ENCODE measurements at regions not wholly inside any gene's neighbourhood (a gene's known extent, or its start where the extent isn't known, plus 50 kb on each side); places are given as distances from the start of the nearest gene placed in this dataset.
"Not testable (repeated sequence)": the region's sequence is repeated elsewhere in the genome, so short reads cannot be mapped to it uniquely, and the experiment has no call there.

DNA sequence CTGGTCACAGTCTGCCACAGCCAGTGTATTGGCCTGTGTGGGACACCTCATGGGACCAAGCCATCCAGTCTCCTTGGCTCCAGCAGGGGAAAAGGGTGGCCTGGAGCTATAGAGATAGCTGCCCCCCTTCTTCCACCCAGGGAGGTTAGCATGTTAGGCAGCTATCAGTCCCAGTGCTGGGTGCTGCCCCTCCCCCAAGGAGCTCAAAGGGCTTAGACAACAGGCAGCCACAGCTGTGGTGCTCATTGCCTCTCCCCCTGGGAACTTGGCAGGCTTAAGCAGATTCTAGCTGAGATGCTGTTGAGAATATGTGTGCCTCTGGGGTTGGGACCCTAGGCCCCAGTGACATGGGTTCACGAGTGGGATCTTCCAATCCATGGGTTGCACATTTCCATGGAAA, 226.0 kb upstream of the PTGER4 start:
- DNase-seq, result no peak

GRCh38 chr5:40452874-40453624, 226.7 kb upstream of the PTGER4 start:
- no peak for DNase-seq

GRCh38 chr5:40447438-40447837, 232.3 kb upstream of the PTGER4 start:
- no peak for DNase-seq

DNA sequence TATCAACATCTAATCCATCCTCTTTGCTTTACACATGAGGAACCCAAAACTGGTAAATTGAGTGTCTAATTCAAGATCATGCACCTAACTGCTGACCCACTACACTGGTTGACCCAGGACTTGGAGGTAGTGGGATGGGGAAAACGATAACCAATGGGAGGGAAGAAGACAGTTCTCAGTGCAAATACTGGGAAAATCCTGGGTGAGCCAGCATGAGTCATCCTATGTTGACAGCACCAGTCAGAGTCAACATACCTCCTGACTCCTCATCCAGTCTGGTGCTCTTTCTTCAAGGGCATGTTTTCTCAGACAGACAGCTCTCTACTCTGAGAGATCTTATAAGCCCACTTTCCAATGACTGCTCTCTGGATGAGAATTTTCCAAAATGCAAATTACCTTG, 232.8 kb upstream of the PTGER4 start:
- no peak for DNase-seq

- DNase-seq, result peak; percentile 18
Measured at GRCh38 chr5:40442346-40442745, 237.4 kb upstream of the PTGER4 start.

DNA sequence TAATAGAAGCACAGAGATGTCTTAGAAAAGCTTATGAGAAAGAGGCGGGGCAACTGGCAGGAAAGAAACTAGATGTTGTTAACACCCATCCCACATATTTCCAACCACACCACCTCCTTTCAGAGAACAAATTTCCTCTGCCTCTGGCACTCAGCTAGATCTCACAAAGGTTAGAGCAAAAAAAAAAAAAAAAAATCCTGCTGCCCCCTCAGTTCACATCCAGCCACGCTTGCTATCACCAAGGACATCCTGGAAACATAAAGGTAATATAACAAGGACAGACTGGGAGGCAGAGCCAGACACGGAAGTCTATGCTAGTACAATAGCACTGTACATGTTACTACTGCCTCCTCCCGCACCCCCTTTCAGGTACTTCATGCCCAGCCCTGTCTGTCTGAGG, 238.0 kb upstream of the PTGER4 start:
- peak; percentile 33 for DNase-seq

GRCh38 chr5:40440746-40441145, 239.0 kb upstream of the PTGER4 start:
- DNase-seq, result no peak

- DNase-seq, result peak; percentile 27
Measured at GRCh38 chr5:40439103-40439502, 240.6 kb upstream of the PTGER4 start.

DNA sequence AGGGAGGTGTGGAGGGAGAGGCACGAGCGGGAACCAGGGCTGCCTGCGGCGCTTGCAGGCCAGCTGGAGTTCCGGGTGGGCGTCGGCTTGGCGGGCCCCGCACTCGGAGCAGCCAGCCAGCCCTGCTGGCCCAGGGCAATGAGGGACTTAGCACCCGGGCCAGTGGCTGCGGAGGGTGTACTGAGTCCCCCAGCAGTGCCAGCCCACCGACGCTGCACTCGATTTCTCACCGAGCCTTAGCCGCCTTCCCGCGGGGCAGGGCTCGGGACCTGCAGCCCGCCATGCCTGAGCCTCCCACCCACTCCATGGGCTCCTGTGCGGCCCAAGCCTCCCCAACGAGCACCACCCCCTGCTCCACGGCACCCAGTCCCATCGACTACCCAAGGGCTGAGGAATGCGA, 241.1 kb upstream of the PTGER4 start:
- not testable (repeated sequence) for DNase-seq

DNA sequence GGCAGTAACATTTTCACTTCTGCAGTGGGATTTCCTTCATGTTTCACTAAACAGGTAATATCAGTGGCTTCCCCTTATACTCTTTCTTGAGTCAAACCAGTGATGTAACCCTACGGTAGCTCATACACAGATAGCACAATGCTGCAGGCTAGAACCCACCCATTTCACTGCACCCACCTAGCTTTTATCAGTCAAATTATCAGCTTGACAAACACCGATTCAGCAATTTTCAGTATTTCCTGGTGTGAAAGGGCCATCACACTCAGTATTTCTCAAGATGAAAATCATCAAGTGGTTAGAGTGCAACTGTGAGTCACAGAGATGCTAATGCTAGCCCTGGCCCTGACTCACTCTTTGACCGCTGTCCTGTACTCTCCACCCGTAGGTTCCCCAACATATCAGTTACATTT, 242.3 kb upstream of the PTGER4 start:
- no peak for DNase-seq

DNA sequence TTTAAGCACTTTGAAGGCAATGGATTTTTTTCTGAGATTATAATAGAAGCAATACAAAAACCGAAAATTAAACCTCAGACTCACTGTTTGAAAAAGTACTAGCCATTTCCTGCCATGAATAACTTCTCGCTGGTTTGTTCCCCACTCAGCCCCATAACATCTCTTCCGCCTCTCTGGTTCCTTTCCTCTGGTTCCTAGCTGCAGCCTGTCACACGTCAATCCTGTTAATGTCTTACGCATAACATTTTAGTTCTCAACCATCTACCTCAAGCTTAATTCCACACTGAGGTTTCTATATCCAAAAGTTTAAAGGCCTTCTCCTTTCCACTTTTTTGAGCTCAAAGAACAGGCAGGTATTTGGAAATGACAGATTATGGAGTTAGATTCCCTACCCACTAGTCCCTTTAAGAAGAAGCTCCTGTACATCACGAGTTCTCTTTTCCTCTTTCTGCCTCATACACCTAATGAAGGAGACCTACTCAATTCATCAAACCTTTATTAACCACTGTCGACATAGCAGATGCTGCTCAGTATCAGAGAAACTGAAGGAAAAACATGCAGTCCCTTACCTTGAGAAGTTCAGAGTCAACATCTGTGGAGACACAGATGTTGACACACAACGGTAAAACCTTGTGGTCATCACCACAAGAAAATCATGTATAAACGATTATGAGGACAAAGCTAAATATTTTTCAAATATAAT, 243.0 kb upstream of the PTGER4 start:
- DNase-seq, result peak; percentile 77

- not testable (repeated sequence) for DNase-seq
Measured at GRCh38 chr5:40435706-40436105, 244.0 kb upstream of the PTGER4 start.

DNA sequence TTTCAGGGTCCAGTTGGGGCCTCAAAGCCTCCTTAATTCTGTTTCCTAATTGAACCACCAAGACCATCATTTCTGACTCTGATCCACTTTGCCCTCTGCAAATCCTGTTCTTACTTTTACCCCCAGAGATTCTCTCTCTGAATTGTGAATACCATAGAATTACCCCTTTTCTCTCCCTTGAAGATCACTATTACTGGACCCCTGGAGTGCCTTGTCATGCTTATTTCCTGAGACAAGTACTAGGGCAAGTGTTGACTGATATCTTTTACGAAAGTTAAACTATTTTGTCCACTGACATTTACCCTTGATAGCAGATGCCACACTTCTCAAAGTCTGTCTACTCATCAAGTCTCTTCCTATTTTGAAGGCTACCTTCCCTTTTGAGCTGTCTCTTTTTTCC, 246.9 kb upstream of the PTGER4 start:
- DNase-seq, result no peak

GRCh38 chr5:40431734-40432133, 248.0 kb upstream of the PTGER4 start:
- no peak for DNase-seq

GRCh38 chr5:40430101-40430710, 249.5 kb upstream of the PTGER4 start:
- DNase-seq, result no peak

GRCh38 chr5:40429258-40430100, 250.2 kb upstream of the PTGER4 start:
- DNase-seq, result no peak

- no peak for DNase-seq
Measured at GRCh38 chr5:40428815-40429214, 250.9 kb upstream of the PTGER4 start.

DNA sequence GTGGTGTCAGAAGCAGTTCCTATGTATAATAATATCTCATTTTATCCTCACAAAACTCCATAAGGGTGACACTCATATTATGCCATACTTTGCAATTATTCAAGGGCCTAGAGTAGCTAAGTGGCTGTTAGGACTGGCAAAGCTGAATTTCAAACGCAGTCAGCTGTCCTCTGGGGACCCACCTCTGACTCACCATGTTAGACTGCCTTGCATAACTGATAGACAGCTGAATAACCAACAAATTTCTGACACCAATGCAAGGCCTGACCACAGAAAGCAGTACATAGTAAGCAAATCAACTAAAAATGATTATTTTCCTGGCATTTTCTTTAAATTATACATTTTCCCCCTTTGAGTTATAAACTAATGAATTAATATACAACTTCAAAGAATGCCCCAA, 251.6 kb upstream of the PTGER4 start:
- no peak for DNase-seq

GRCh38 chr5:40417046-40417810, 262.5 kb upstream of the PTGER4 start:
- not testable (repeated sequence) for DNase-seq

DNA sequence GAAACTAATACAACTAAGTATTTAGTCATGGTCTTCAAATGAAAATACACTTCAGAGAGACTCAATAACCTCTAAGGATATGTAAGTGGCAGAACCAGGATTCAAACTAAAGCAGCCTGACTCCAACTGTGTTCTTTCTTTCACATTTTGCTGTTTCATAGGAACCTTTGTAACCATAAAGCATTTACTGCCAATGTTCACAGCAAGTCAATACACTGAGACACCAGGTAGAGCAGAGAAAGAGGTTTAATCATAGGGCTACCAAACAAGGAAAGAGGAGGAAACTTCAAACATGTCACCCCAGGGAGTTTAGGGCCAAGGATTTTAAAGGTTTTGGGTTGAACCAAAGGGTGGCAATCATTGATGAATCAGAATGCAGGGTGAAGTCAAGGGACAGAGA, 263.1 kb upstream of the PTGER4 start:
- no peak for DNase-seq

GRCh38 chr5:40416098-40416497, 263.6 kb upstream of the PTGER4 start:
- DNase-seq, result no peak

DNA sequence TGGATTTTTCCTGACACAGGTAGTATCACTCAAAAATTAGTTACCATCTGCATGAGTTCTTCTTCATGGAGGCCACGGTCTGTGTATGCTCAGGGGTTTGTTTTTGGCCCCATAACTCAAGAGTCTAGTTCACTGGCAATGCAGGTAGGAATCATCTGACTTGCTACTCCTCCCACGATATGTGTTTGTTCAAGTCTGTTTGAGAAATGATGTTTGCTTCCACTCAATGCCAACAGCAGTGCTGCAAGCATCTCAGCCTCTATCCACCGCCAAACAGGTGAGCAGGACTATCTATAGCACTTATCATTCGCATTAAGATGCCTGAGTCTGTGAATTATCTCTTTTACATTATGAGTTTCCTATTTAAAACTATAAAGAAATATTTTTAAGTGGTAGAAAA, 264.8 kb upstream of the PTGER4 start:
- DNase-seq, result no peak

Data from central memory CD4-positive, alpha-beta T cell (primary cell).